HG02884 (cell line): ENCODE measurements at regions not wholly inside any gene's neighbourhood (a gene's known extent, or its start where the extent isn't known, plus 50 kb on each side); places are given as distances from the start of the nearest gene placed in this dataset.

Experiments
- ATAC-seq: cut with Tn5 transposase; IDR thresholded peaks from one replicate; pipeline ENCODE4 v1.9.1; 2021; ENCODE audit warnings: mild to moderate bottlenecking, moderate library complexity; ENCODE audit not compliant: unreplicated experiment

GRCh38 chr18:51516478-51517038 is 319.1 kb upstream of the MEX3C start:
- ATAC-seq: no peak

GRCh38 chr18:51519571-51519970 is 322.1 kb upstream of the MEX3C start:
- no peak for ATAC-seq

GRCh38 chr18:51520676-51521180 is 323.2 kb upstream of the MEX3C start:
- no peak for ATAC-seq

GRCh38 chr18:51522338-51522737 is 324.9 kb upstream of the MEX3C start:
- ATAC-seq: no peak

- no peak for ATAC-seq
Observed at GRCh38 chr18:51522821-51523220, 325.3 kb upstream of the MEX3C start.

- no peak for ATAC-seq
Observed at GRCh38 chr18:51523671-51524070, 326.2 kb upstream of the MEX3C start.

GRCh38 chr18:51525453-51526225 is 328.2 kb upstream of the MEX3C start:
- no peak for ATAC-seq

- ATAC-seq: no peak
Observed at GRCh38 chr18:51527826-51528225, 330.3 kb upstream of the MEX3C start.

GRCh38 chr18:51531501-51531900 is 334.0 kb upstream of the MEX3C start:
- ATAC-seq: no peak

- peak; percentile 78 for ATAC-seq
Observed at GRCh38 chr18:51537487-51537886, 340.0 kb upstream of the MEX3C start.

- no peak for ATAC-seq
Observed at GRCh38 chr18:51540562-51540961, 343.1 kb upstream of the MEX3C start.

GRCh38 chr18:51541230-51541629 is 343.7 kb upstream of the MEX3C start:
- no peak for ATAC-seq

GRCh38 chr18:51543658-51544155 is 346.2 kb upstream of the MEX3C start:
- no peak for ATAC-seq

- no peak for ATAC-seq
Observed at GRCh38 chr18:51545446-51545845, 348.0 kb upstream of the MEX3C start.

- no peak for ATAC-seq
Observed at GRCh38 chr18:51559198-51559901, 361.9 kb upstream of the MEX3C start.

- no peak for ATAC-seq
Observed at GRCh38 chr18:51559902-51560287, 362.4 kb upstream of the MEX3C start.

- ATAC-seq: no peak
Observed at GRCh38 chr18:51561821-51562220, 364.3 kb upstream of the MEX3C start.

GRCh38 chr18:51562866-51563265 is 365.4 kb upstream of the MEX3C start:
- ATAC-seq: no peak

GRCh38 chr18:51563396-51563795 is 365.9 kb upstream of the MEX3C start:
- ATAC-seq: no peak

- no peak for ATAC-seq
Observed at GRCh38 chr18:51568151-51568550, 370.7 kb upstream of the MEX3C start.

- ATAC-seq: no peak
Observed at GRCh38 chr18:51569153-51569552, 371.7 kb upstream of the MEX3C start.

GRCh38 chr18:51569561-51569960 is 372.1 kb upstream of the MEX3C start:
- no peak for ATAC-seq
